Nephron progenitor cell (in vitro differentiated cells): ENCODE measurements at regions not wholly inside any gene's neighbourhood (a gene's known extent, or its start where the extent isn't known, plus 50 kb on each side); places are given as distances from the start of the nearest gene placed in this dataset.

ENCODE experiments used
- DNase-seq: peaks from one replicate; pipeline ENCODE4 v3.0.0; 2021
- H3K27ac Mint-ChIP-seq: 2 replicates; pipeline ENCODE4 v1.8.0; 2021; ENCODE audit warnings: mild to moderate bottlenecking, moderate library complexity, mixed read lengths
- H3K27me3 Mint-ChIP-seq: 2 replicates; pipeline ENCODE4 v1.8.0; 2021; ENCODE audit warnings: mild to moderate bottlenecking, low read depth, mixed read lengths; ENCODE audit not compliant: poor library complexity
- H3K36me3 Mint-ChIP-seq: 2 replicates; pipeline ENCODE4 v1.8.0; 2021; ENCODE audit warnings: low read depth, mixed read lengths
- H3K4me1 Mint-ChIP-seq: 2 replicates; pipeline ENCODE4 v1.8.0; 2021; ENCODE audit warnings: mixed read lengths
- H3K4me3 Mint-ChIP-seq: 2 replicates; pipeline ENCODE4 v1.8.0; 2021; ENCODE audit warnings: mild to moderate bottlenecking, moderate library complexity, mixed read lengths
- H3K9me3 Mint-ChIP-seq: 2 replicates; pipeline ENCODE4 v1.8.0; 2021; ENCODE audit warnings: mild to moderate bottlenecking, moderate library complexity, mixed read lengths
- TF ChIP-seq, protein P1 (sequence below): fragments of 200-600 bp; sonication (generic); IDR thresholded peaks from 2 replicates; pipeline ENCODE4 v1.5.0; 2021; ENCODE audit warnings: antibody characterized with exemption

DNA sequence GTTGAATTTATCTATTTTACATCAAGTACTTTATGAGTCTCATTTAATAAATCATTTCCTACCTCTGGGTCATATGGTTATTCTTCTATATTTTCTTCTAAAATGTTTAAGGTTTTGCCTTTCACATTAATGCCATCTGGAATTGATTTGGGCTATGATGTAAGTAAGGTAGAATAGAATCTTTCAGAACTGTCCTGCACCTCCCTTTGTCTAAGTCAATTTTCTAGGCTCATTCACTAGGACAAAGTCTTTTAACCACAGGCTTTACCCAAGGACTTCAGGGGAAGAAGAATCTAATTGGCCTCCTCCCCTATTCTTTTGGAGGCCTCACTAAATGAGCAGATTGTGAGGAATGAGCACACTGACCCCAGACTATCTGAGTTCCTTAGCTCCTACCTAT, 146.0 kb downstream of the BBOX1 start:
- peaks cover 23% of the 10 kb centered on the region for H3K9me3 Mint-ChIP-seq
- peaks cover 55% of the 10 kb centered on the region for H3K4me1 Mint-ChIP-seq
- no peaks in the 10 kb centered on the region for H3K27me3 Mint-ChIP-seq
- H3K27ac Mint-ChIP-seq = no peak overlapping the region
- TF ChIP-seq, protein P1, sequence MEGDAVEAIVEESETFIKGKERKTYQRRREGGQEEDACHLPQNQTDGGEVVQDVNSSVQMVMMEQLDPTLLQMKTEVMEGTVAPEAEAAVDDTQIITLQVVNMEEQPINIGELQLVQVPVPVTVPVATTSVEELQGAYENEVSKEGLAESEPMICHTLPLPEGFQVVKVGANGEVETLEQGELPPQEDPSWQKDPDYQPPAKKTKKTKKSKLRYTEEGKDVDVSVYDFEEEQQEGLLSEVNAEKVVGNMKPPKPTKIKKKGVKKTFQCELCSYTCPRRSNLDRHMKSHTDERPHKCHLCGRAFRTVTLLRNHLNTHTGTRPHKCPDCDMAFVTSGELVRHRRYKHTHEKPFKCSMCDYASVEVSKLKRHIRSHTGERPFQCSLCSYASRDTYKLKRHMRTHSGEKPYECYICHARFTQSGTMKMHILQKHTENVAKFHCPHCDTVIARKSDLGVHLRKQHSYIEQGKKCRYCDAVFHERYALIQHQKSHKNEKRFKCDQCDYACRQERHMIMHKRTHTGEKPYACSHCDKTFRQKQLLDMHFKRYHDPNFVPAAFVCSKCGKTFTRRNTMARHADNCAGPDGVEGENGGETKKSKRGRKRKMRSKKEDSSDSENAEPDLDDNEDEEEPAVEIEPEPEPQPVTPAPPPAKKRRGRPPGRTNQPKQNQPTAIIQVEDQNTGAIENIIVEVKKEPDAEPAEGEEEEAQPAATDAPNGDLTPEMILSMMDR = no peak
- no peak for DNase-seq
- H3K4me3 Mint-ChIP-seq = no peak overlapping the region
- peaks cover 31% of the 10 kb centered on the region for H3K36me3 Mint-ChIP-seq

- H3K4me1 Mint-ChIP-seq = peaks cover 43% of the 10 kb centered on the region
- TF ChIP-seq, protein P1 = no peak
- H3K27ac Mint-ChIP-seq = peak overlapping the region; percentile 53
- peaks cover 23% of the 10 kb centered on the region for H3K9me3 Mint-ChIP-seq
- H3K27me3 Mint-ChIP-seq = no peaks in the 10 kb centered on the region
- no peak for DNase-seq
- no peak overlapping the region for H3K4me3 Mint-ChIP-seq
- peaks cover 23% of the 10 kb centered on the region for H3K36me3 Mint-ChIP-seq
Measured at GRCh38 chr11:27184458-27185312, 144.1 kb downstream of the BBOX1 start.

DNA sequence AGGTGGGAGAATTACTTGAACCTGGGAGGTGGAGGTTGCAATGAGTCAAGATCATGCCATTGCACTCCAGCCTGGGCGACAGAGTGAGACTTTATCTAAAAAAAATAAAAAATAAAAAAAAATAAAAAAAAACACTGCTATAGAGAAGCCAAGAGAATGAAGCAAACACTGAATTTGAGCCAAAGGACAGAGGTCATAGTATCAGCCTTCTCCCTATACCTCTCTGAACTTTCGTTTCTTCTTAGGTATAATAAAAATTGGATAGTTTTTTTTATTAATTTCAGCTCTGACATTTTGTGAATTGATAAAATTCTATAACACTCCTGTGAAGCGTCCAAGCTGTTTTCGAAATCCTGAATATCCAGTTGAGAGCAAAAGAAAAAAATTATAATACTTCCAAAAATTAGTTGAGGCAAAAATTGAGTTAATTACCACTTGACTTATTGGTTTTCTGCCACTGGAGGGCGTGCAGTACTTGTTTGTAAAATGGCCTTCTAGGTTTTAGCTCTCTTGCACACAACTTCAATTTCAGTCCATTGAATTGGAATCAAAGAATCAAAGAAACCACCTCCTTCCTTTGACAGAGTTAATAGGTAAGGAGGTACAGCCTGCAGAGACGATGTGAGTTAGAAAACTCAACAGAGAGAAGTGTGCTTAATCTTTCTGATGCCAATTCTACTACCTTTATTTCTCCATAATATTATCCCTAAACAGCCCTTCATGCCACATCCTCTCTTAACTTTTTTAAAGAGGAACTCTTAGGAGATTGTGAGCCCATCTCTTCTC, 143.2 kb downstream of the BBOX1 start:
- no peaks in the 10 kb centered on the region for H3K27me3 Mint-ChIP-seq
- no peak overlapping the region for H3K27ac Mint-ChIP-seq
- H3K36me3 Mint-ChIP-seq = peaks cover 23% of the 10 kb centered on the region

DNA sequence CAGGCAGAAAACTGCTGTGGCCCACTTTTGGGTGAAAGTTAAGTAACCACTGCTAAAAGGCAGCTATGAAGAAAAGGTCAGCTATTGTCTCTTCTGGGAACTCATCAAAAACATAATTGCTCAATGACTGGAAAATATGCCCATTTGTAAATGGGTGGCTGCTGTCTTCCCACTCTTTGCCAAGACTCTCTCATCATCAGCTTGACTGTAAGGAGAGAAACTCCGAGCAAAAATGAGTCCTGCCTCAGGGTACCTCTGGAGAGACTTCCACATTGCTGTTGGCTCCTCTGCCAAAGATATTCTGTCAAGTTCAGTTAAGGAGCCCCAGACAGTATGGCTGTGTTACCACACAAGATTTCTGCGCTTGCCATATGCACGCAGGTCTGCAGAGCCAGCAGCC, 138.7 kb downstream of the BBOX1 start:
- Mint-ChIP-seq H3K9me3 (peaks cover 3% of the 10 kb centered on the region), H3K27me3 (no peaks in the 10 kb centered on the region), H3K4me1 (peaks cover 6% of the 10 kb centered on the region), H3K27ac (no peak overlapping the region), H3K4me3 (no peak overlapping the region), H3K36me3 (no peaks in the 10 kb centered on the region)
- no peak for DNase-seq
- TF ChIP-seq, protein P1 = no peak

More for the DNA sequence above, 143.2 kb downstream of the BBOX1 start:
- DNase-seq = peak; percentile 54
- peaks cover 35% of the 10 kb centered on the region for H3K4me1 Mint-ChIP-seq
- H3K4me3 Mint-ChIP-seq = no peak overlapping the region
- H3K9me3 Mint-ChIP-seq = peaks cover 23% of the 10 kb centered on the region
- TF ChIP-seq, protein P1 = peak; percentile 73

GRCh38 chr11:27178859-27179258, 138.2 kb downstream of the BBOX1 start:
- no peaks in the 10 kb centered on the region for H3K27me3 Mint-ChIP-seq
- H3K4me3 Mint-ChIP-seq = no peak overlapping the region
- DNase-seq = no peak

More at GRCh38 chr11:27178859-27179258, 138.2 kb downstream of the BBOX1 start:
- no peak overlapping the region for H3K27ac Mint-ChIP-seq
- no peaks in the 10 kb centered on the region for H3K36me3 Mint-ChIP-seq
- peaks cover under 1% of the 10 kb centered on the region for H3K4me1 Mint-ChIP-seq
- peaks cover 3% of the 10 kb centered on the region for H3K9me3 Mint-ChIP-seq
- TF ChIP-seq, protein P1 = no peak
